NCI-H345 treated with DMSO at 0.1 percent for 48 hours (cell line): ENCODE measurements at regions not wholly inside any gene's neighbourhood (a gene's known extent, or its start where the extent isn't known, plus 50 kb on each side); places are given as distances from the start of the nearest gene placed in this dataset.

Experiments used
- DNase-seq: peaks from one replicate; lab custom pipeline; 2025; ENCODE audit not compliant: unreplicated experiment; lab: John Stamatoyannopoulos, UW

DNA sequence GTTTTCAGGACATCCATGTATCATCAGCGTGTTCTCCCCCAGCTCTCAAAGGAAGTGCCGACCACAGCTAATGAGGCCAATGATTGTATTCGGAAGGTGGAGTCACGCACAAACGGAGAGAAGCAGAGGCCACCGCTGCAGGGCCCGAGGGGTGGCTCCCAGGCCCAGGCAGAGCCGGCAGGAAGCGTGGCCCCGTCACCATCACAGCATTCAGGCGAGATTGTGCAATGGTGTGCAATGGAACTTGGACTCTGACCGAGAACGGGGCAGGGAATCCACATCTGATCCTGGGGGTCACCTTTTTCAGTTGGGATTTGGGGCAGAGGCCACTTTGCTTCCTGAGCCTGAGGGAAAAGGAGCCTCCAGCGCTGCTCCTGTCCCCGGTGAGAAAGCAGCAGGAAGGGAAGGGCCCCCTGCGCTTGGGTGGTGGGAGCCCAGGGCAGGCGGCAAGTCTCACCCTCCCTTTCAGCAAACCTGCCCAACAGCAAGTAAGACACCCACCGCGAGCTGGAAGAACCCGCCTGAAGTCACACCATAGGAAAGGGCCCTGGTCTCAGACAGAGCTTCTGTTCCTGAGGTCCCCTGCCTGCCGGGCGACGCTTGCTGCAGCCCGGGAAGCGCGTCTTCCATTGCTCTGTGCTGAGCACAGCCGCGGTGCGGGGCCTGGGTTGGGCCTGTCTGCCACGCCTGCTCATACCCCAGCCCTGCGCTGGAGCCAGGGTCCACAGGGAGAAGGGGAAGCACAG, 1430.7 kb downstream of the BRD1 start:
- no peak for DNase-seq

DNA sequence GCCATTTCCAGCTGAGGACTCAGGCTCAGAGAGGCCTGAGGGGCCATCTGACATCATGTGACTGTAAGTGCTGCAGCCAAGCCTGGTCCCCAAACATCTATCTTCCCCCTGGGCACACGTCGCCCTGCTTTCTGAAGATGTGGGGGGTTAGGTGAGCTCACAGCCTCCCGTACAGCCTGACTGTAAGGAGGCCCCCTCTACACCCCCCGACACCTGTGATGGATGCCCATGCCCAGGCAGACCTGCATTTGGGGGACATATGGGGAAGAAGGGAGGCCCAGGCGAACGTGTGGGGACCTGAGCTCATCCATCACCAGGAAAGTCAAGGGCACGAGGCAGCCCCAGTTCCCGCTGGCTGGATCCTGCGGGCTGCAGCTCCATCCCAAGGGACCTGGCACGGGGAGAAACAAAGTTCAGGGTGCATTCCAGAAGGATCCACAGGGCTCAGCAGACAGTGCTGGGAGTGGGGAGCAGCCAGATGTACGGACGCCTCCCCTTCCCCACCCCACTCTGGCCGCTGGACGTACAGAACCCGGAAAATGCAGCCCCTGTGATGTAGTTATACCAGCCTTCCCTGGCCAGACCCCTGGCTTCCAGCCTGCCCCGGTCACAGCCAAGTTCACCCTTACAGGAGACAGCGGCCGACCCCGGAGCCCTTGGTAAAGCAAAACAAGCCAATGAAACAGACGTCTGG, 1431.4 kb downstream of the BRD1 start:
- no peak for DNase-seq

DNA sequence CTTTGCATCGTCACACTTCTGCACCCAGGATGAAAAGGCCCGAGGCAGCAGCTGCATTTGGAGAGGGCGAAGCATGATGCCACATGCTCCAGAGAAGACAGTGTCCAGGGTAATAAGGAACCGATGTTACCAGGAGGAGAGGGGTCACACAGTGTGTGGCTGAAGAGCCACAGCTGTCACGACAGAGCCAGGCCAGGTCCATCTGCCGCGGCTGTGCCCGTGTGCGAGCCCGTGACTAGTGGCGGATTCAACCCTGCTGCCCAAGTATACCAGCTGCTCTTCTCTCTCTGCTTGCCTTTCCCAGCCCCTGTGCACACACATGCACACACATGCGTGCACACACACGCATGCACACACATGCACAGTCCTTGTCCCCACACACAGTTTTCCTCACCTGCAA, 1432.5 kb downstream of the BRD1 start:
- no peak for DNase-seq

DNA sequence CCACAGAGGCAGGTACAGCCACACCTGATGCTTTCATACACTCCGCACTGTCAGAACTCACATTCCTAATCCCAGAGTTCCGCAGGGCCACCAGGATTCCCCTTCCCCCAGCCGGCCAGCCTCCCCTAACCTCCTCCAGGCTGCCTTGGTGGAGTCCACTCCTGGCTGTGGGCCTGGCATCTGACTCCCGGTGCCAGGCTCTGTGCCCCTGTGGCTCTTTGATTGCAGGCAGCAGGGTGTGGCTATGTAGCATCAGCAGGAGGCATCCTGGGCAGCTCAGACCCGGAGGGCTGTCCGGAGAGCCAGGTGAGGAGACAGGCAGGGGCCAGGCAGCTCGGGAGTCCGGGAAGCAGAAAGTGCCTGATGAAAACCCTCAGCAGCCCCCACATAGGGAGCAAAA, 1432.9 kb downstream of the BRD1 start:
- no peak for DNase-seq

DNA sequence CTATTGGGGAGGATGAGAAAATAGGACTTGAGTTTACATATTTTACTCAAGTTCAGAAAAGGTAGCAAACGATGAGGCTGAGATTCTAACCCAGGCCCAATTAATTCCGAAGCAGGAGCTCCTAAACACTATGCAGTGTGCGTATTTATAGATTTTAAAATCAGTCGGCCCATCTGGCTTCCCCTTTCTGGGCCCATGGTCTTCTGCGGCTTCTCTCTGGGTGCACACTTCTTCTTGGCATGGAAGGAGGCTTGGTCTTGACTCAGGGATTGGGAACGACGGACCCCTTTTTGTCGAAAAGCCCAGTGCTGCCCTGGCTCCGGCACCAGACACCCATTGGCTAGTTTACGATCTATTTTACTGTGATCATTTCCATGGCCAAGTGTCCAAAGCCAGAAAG, 1433.8 kb downstream of the BRD1 start:
- no peak for DNase-seq

DNA sequence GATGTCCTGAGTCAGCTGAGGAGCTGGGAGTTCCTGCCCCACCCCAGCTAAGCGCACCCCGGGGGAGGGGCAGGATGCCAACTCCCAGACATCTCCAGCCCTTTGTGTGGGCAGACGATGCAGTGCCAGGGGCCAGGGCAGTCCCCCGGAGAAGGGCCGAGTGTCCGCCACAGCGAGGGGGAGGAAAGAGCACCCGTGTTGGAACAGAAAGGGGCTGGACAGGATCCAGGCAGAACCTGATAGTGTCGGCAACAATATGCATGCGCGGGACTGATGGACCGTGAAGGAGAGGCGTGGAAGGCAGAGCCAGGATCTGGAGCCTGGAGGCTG, 1434.7 kb downstream of the BRD1 start:
- no peak for DNase-seq

DNA sequence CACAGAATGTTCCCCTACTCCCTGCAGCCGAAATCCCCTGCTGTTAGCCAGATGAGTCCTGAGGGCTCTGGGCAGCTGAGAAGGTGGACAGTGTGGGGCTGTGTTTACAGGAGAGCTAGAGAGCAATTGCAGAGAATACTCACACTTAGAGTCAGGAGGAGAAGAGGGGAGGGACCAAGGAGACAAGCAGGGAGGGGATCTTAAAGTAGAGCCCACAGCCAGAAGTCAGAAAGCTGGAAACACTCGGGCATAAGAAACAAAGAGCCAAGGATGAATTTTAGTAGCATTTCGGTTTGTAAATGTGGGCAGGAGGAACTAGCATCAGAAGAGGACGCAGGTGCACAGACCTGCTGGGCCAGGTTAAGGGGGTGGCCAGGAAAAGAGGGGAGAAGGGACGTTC, 1435.9 kb downstream of the BRD1 start:
- DNase-seq, result no peak

DNA sequence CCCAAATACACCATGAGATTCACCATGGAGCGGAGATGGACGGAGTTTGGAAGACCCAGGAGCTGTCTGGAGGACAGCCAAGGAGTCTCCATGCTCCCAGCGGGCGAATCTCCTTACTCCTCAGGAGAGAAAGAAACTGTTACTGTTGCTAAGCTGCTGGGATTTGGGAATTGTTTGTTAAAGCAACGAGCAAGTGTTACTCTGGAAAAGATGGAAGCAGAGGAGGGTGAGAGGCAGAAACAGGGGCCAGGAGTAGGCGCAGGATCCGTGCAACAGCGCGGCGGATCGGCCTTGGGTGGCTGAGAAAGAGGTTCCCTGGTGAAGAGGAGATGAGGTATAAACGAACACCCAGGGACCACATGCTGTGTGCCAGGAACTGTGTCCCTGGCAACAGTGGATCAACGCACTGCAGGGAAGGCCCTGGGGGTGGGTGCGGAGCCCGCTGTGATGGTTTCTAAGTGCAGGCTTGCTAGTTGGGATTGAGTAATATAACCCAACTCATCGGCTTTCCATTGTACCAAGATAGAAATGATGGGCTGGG, 1436.4 kb downstream of the BRD1 start:
- DNase-seq, result peak; percentile 73

DNA sequence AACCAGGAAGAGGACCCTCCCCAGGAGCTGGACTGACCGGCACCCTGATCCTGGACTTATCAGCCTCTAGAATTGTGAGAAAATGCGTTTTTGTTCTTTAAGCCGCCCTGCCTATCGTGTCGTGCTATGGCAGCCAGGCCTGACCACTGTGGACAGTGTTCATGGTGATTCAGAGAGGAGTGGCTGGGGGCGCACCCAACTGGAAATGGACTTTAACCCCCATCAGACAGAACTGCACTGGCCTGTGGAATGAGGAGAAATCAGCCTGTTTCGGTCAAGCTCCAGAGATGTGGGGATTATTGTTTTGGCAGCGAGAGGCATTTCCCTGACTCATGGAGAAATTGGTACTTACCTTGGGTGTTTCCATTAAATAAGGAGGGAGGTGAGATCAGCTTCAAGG, 1437.8 kb downstream of the BRD1 start:
- DNase-seq, result no peak

DNA sequence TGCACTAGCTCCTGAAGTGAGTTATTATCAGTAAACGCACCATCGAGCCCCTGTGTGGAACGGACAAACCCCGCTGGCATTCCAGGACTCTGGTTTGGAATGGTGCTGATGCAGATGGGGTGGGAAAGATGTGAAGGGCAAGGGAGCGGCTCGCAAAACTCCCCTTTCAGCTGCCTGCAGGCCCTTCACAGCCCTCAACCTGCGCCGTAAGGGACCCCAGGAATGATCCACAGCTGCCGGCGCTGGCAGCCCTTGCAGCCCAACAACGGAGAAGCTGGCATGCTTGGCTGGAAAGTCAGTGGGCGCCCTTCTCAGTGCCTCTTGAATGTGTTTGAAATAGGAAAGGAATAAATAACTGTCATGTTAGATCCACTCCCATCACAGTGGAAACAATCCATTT, 1445.5 kb downstream of the BRD1 start:
- no peak for DNase-seq

DNA sequence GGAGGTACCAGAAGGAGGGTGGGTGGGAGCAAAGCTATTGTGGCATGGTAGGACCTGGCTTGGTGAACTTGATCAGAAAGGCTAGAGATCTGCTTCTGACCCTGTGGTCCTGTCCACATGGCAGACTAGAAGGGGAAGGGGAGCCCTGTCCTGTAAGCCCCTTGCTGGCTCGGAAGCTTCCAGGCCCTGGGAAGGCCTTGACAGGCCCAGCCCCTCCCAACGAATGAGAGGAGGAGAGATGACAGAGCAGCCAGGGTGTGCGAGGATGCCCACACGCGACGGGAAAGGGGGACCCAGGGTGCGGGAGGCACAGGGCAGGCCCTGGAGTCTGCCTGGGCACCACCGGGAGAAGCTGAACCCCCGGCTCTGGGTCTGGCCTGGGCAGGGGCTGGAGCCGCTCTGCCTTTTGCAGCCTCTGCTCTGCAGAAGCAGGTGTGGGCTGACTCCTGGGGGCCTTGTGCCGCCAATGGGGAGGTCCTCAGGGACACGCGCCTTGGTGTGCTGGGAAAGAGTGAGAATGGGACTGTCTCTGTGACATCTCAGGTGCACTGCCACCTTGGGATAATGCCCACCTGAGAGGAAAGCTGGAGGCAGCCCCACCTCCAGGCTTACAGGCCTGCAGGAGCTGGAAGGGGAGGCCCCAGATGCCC, 1447.5 kb downstream of the BRD1 start:
- DNase-seq, result no peak

DNA sequence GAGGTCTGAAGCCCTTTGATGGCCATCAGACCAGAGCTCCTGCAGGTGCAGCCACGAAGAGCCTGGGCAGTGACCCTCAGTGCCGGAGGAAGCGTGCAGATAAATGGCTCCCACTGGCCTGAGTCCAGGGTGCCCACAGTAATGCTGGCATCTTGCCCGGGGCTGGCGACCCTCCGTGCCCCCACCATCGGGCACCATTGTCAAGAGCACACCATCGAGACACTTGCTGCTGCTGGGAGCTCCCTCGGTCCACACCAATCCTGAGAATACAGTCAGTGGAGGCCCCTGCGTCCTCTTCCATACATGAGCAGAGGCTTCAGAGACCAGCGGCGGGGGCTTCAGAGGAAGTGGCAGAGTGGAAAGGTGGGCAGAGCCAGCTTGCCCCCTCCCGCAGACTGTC, 1448.3 kb downstream of the BRD1 start:
- DNase-seq, result no peak

DNA sequence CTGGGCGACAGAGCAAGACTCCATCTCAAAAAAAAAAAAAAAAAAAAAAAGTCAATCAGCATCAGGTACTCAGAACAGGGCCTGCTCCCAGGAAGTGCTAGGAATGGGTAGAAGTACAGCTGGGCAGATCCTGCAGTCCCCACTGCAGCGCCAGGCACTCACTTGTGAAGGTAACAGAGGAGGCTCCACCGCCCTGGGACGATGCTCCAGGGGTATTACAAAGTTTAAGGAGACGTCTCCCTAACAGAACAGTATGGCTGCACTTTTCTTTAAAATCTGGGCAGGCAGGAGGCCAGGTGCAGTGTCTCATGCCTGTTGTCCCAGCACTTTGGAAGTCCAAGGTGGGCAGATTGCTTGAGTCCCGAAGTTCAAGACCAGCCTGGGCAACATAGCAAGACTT, 1449.0 kb downstream of the BRD1 start:
- no peak for DNase-seq

DNA sequence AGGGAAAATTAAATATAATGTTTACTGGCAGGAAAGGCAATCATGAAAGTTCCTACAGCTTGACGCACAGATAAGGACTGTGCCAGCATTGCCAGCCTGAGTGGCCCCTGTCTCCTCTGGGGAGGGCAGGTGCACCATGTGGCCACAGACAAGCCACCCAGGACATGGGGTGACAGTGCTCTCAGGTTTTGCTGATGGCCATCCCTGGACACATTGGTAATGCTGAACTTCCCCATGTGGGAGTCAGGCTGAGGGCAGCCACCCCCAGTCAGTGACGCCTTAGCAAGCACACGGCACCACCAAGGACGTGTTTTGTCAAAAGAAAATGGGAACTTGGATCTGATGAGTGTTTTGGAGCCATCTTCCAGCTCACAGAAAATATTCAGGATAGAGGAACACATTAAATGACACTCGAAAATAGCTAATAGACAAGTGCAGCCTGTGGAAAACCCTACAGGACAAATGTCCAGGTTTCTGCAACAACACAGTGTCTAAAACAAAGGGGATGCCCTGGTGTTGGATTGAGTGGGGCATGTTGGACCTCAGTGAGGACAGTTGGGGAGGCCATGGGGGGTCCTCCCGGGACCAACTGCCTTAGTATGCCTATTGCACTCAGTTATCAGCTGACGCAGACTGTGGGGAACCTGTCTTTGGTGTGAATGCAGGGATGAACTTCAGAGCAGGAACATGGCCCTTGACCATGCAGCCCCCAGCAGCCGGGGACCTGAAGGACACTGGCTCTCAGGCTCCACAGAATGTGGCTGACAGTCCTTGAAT, 1450.5 kb downstream of the BRD1 start:
- no peak for DNase-seq

DNA sequence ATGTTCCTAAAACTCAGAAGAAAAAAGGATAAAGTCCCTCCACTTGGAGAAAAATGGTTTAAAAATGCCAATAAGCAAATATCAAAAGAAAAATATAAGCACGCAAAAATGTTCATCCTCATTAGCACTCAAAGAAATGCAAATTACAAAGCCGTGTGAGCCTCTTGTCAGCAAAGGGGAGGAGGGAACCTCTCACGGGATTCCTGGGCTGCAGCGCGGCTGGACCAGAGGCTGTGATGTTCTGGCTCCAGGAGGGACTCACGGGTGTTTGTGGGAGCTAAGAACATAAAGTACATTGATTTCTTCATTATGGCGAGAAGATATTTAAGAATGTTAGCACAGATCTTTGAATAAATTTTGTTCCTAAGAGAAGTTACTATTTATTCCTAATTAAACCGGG, 1451.2 kb downstream of the BRD1 start:
- no peak for DNase-seq

DNA sequence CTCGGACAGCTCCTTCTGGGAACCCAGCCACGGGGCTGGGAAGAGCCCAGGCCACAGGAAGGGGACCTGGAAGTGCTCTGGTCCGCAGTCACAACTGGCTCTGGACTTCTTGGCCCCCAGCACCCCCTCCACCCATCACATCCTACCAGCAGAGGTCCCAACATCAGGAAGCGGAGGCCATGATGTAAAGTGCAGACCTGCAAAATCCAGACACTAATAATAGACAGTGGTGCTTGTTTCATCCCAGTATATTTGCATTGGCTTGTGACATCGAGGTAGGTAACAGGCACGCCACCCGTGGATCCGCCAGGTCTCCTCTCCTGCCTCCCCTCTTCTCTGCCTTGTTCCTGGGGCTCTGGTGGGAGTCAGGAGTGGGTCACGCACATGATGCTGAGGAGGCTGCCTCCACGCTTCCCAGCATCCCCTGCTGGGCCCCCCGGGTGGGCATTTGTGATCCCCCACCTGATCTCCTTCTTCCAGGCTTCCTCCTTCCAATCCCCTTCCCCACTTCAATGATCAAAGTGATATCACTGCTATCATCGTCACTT, 1454.0 kb downstream of the BRD1 start:
- no peak for DNase-seq

DNA sequence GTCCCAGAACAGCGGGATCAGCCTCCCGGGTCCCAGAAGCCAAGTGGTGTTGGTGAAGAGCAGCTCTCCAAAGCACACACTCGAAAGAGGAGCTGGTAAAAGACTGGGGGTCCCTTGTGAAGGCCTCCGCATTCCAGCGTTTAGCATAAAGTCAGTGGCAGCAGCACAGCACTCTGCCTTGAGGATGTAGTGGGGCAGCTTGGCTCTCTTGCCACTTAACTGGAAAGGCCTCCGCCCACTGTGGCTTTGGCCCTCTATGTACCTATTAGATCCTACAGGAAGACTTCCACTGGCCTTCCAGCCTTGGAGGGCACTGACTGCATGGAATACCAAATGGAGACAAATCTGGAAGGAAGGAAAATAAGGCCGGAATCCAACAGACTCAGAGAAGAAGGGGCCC, 1455.3 kb downstream of the BRD1 start:
- DNase-seq, result no peak

DNA sequence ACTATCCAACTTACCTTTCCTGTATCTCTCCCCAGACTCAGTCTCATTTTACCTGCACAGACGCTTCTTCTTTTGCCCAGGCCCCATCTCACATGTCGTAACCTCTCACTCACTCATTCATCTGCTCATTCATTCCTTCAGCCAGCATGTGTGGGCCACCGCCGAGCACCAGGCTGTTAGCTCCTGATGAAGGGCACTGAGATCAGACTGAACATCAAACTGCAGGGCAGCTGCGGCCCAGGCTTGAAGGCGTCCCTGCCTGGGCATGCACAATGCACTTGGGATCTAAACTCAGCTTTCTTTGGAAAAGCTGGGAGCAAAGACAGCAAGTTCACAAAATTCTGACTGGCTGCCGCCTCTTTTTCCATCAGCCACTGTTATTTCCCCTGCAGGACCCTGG, 1456.3 kb downstream of the BRD1 start:
- no peak for DNase-seq

DNA sequence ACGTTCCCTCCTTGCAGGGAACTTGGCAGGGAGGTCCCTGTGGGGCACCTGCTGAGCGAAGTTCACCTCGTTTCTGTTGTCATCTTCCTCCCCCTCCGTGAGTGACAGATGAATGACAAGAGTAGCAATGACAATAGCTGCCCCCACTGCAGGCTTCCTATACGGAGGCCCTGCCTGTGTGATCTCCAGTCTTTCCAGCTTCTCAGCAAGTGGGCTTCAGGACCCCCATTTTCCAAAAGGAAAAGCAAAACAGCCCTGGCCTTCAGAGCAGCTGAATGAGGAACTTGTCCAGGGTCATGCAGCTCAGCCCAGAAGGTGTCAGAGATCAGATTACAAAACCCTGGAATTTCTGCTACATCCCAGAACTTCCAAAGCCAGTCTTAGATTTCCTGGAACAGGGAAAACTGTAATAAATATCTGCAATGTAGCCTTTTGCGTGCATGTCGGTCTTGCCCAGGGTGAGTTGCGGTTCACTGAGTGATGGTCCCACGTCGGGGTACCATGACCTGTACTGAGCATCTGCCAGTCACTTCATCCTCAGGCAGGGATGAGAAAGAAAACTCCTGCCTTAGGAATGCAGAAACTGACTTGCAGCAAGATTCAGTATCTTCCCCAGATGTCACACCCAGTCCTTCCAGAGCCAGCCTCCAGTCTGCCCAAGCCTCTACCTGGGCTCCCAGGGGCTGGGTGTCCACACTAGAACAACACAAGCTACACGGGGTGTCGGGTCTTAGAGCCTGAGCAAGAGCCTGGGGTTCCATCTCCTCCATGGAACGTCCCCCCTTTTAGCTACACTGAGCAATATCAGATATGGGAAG, 1457.0 kb downstream of the BRD1 start:
- no peak for DNase-seq

DNA sequence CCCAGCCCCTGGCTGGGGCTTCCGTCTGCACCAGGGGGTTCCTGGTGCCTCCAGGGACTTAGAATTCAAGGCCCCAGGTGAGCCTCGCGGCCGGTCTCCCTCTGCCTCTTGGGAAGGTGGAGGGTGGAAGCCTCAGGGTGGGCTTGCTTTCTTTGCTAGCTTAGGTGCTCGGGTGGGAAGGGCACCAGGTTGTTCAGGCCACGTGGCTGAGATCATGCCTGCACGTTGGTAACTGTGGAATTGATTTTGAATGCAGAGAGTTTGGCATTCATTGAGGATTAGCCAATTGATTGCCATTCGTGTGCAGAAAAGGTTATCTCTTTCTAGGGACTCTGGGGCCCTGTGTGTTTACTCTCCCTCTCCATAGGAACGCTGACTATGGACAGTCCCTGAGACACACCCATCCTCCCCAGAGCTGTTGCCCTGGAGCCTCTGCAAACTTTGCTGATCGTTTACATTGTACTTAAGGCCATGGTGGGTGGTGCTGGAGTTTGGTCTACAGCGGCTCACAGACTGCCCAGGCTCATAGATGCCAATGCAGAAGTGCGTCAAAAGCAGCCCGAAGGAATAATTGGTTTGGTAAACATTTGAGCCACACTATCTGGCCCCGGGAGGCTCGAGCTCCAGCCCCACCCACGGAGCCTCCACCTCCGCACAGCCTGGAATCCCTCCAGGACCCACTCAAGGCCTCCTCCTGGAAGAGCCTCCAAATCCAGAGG, 1457.7 kb downstream of the BRD1 start:
- DNase-seq, result no peak
